ENCODE measurements at regions not wholly inside any gene's neighbourhood (a gene's known extent, or its start where the extent isn't known, plus 50 kb on each side); places are given as distances from the start of the nearest gene placed in this dataset.

- no peak for DNase-seq
- H3K79me2 ChIP-seq (ENCODE audit: low read length): no peaks in the 10 kb centered on the region
- H3K36me3 ChIP-seq (replicated peaks; ENCODE audit: insufficient read depth, low read length): no peaks in the 10 kb centered on the region
- no peak overlapping the region for H3K9ac ChIP-seq (ENCODE audit: low read length)
- H3K4me3 ChIP-seq (ENCODE audit: low read length): no peak overlapping the region
- no peaks in the 10 kb centered on the region for H3F3A ChIP-seq (ENCODE audit: insufficient read depth, low read length)
- H3K9me2 ChIP-seq (replicated peaks; ENCODE audit: insufficient read depth, low read length): no peaks in the 10 kb centered on the region
- H2AFZ ChIP-seq (ENCODE audit: low read length): no peak overlapping the region
- H3K27ac ChIP-seq (ENCODE audit: low read length): no peak overlapping the region
- no peaks in the 10 kb centered on the region for H4K20me1 ChIP-seq (ENCODE audit: insufficient read depth, low read length)
- H3K27me3 ChIP-seq (replicated peaks; ENCODE audit: insufficient read depth, low read length): no peaks in the 10 kb centered on the region
- no peaks in the 10 kb centered on the region for H3K4me1 ChIP-seq (ENCODE audit: low read length)
- TF ChIP-seq CTCF (IDR thresholded peaks at IDR 0.05; ENCODE audit: low read length): no peak
- TF ChIP-seq EZH2 (optimal IDR thresholded peaks at IDR 0.05; ENCODE audit: low read depth, low read length): no peak
- TF ChIP-seq EZH2phosphoT487 (IDR thresholded peaks at IDR 0.05; ENCODE audit: low read length): no peak
- no peaks in the 10 kb centered on the region for H3K9me3 ChIP-seq (replicated peaks; ENCODE audit: insufficient read depth, low read length)
- H3K4me2 ChIP-seq (ENCODE audit: low read depth, low read length): no peak overlapping the region
These were observed 1163.5 kb upstream of the LRRTM3 start for GRCh38 chr10:65762311-65762710.

GRCh38 chr10:65765006-65765541 lies 1160.8 kb upstream of the LRRTM3 start:
- no peak overlapping the region for H3K4me3 ChIP-seq (ENCODE audit: low read length)
- no peaks in the 10 kb centered on the region for H3K4me1 ChIP-seq (ENCODE audit: low read length)
- H3K9me2 ChIP-seq (replicated peaks; ENCODE audit: insufficient read depth, low read length): no peaks in the 10 kb centered on the region
- no peaks in the 10 kb centered on the region for H3K79me2 ChIP-seq (ENCODE audit: low read length)
- no peaks in the 10 kb centered on the region for H3K9me3 ChIP-seq (replicated peaks; ENCODE audit: insufficient read depth, low read length)
- H3K27ac ChIP-seq (ENCODE audit: low read length): no peak overlapping the region
- no peaks in the 10 kb centered on the region for H4K20me1 ChIP-seq (ENCODE audit: insufficient read depth, low read length)
- H3F3A ChIP-seq (ENCODE audit: insufficient read depth, low read length): no peaks in the 10 kb centered on the region
- no peak overlapping the region for H3K9ac ChIP-seq (ENCODE audit: low read length)
- H2AFZ ChIP-seq (ENCODE audit: low read length): no peak overlapping the region
- no peaks in the 10 kb centered on the region for H3K36me3 ChIP-seq (replicated peaks; ENCODE audit: insufficient read depth, low read length)
- H3K4me2 ChIP-seq (ENCODE audit: low read depth, low read length): no peak overlapping the region
- no peaks in the 10 kb centered on the region for H3K27me3 ChIP-seq (replicated peaks; ENCODE audit: insufficient read depth, low read length)
- DNase-seq: no peak
- TF ChIP-seq EZH2phosphoT487 (IDR thresholded peaks at IDR 0.05; ENCODE audit: low read length): no peak

GRCh38 chr10:65769828-65770227 lies 1156.0 kb upstream of the LRRTM3 start:
- no peaks in the 10 kb centered on the region for H3K4me1 ChIP-seq (ENCODE audit: low read length)
- no peak overlapping the region for H3K9ac ChIP-seq (ENCODE audit: low read length)
- H3K27me3 ChIP-seq (replicated peaks; ENCODE audit: insufficient read depth, low read length): no peaks in the 10 kb centered on the region
- H3K79me2 ChIP-seq (ENCODE audit: low read length): no peaks in the 10 kb centered on the region
- H3F3A ChIP-seq (ENCODE audit: insufficient read depth, low read length): no peaks in the 10 kb centered on the region
- H3K4me3 ChIP-seq (ENCODE audit: low read length): no peak overlapping the region
- no peak overlapping the region for H3K4me2 ChIP-seq (ENCODE audit: low read depth, low read length)
- no peak overlapping the region for H3K27ac ChIP-seq (ENCODE audit: low read length)
- DNase-seq: no peak
- no peak overlapping the region for H2AFZ ChIP-seq (ENCODE audit: low read length)
- no peaks in the 10 kb centered on the region for H3K9me3 ChIP-seq (replicated peaks; ENCODE audit: insufficient read depth, low read length)
- no peaks in the 10 kb centered on the region for H3K36me3 ChIP-seq (replicated peaks; ENCODE audit: insufficient read depth, low read length)
- H3K9me2 ChIP-seq (replicated peaks; ENCODE audit: insufficient read depth, low read length): no peaks in the 10 kb centered on the region
- no peak for TF ChIP-seq EZH2 (optimal IDR thresholded peaks at IDR 0.05; ENCODE audit: low read depth, low read length)
- no peaks in the 10 kb centered on the region for H4K20me1 ChIP-seq (ENCODE audit: insufficient read depth, low read length)

- H3K9me2 ChIP-seq (replicated peaks; ENCODE audit: insufficient read depth, low read length): no peaks in the 10 kb centered on the region
- H3K9ac ChIP-seq (ENCODE audit: low read length): no peak overlapping the region
- H3K4me2 ChIP-seq (ENCODE audit: low read depth, low read length): no peak overlapping the region
- TF ChIP-seq EZH2 (optimal IDR thresholded peaks at IDR 0.05; ENCODE audit: low read depth, low read length) (no peak), EZH2phosphoT487 (IDR thresholded peaks at IDR 0.05; ENCODE audit: low read length) (no peak), CTCF (IDR thresholded peaks at IDR 0.05; ENCODE audit: low read length) (no peak)
- H3K36me3 ChIP-seq (replicated peaks; ENCODE audit: insufficient read depth, low read length): no peaks in the 10 kb centered on the region
- DNase-seq: no peak
- no peak overlapping the region for H3K4me3 ChIP-seq (ENCODE audit: low read length)
- no peaks in the 10 kb centered on the region for H3F3A ChIP-seq (ENCODE audit: insufficient read depth, low read length)
- no peak overlapping the region for H3K27ac ChIP-seq (ENCODE audit: low read length)
- H3K9me3 ChIP-seq (replicated peaks; ENCODE audit: insufficient read depth, low read length): no peaks in the 10 kb centered on the region
- H3K4me1 ChIP-seq (ENCODE audit: low read length): no peaks in the 10 kb centered on the region
- no peaks in the 10 kb centered on the region for H3K27me3 ChIP-seq (replicated peaks; ENCODE audit: insufficient read depth, low read length)
- no peaks in the 10 kb centered on the region for H3K79me2 ChIP-seq (ENCODE audit: low read length)
- no peak overlapping the region for H2AFZ ChIP-seq (ENCODE audit: low read length)
- no peaks in the 10 kb centered on the region for H4K20me1 ChIP-seq (ENCODE audit: insufficient read depth, low read length)
These were observed 1147.1 kb upstream of the LRRTM3 start for GRCh38 chr10:65778753-65779152.

Data from MM.1S (cell line).